HCT116 (cell line): ENCODE measurements at regions not wholly inside any gene's neighbourhood (a gene's known extent, or its start where the extent isn't known, plus 50 kb on each side); places are given as distances from the start of the nearest gene placed in this dataset.

ENCODE experiments used
- ATAC-seq: fragments of 200-7000 bp; cut with Tn5 transposase; 2 replicates; pipeline ENCODE4 v1.9.1; 2020; ENCODE audit warnings: mild to moderate bottlenecking, moderate library complexity
- BruUV-seq: library from RNA; stranded (reverse); fragments of 400-500 nt; replicated peaks from 2 replicates; lab custom pipeline; 2021; lab: Mats Ljungman, UMichigan
- CTCF ChIA-PET: fragments of 300-600 bp; sonication (Branson Sonifier 250); formaldehyde crosslinking; loops from one replicate; lab custom pipeline; 2021; ENCODE audit warnings: antibody characterized with exemption; lab: Charles Lee
- POLR2A ChIA-PET: fragments of 300-600, 350-600 bp; sonication (Branson Sonifier 250); formaldehyde crosslinking; loops from one replicate; lab custom pipeline; 2021; ENCODE audit warnings: antibody characterized with exemption; lab: Charles Lee
- RAD21 ChIA-PET, 2 experiments: fragments of 300-600 bp; sonication (Branson Sonifier 250); formaldehyde crosslinking; loops; one replicate each; lab custom pipeline; 2023; ENCODE audit warnings: low total read pairs in 2 of 2; ENCODE audit not compliant: uncharacterized antibody in 2 of 2, unreplicated experiment in 2 of 2, low non-redundant PET in 1 of 2; lab: Charles Lee
- DNase-seq: peaks from one replicate; pipeline ENCODE4 v3.0.0-alpha.2; 2010; ENCODE audit warnings: low read depth, low spot score
- H2AFZ ChIP-seq: fragments of 200-600 bp; shearing (Covaris generic), sonication (generic); 2 replicates; pipeline ENCODE4 v1.6.1; 2017; ENCODE audit warnings: low read depth, mixed run types, mixed read lengths, antibody characterized with exemption, low read length; ENCODE audit not compliant: poor library complexity, severe bottlenecking
- H3K27ac ChIP-seq: 2 replicates; pipeline ENCODE4 v1.5.1; 2012; ENCODE audit warnings: low read depth, low read length
- H3K27me3 ChIP-seq: fragments of 200-600 bp; sonication (generic); 2 replicates; pipeline ENCODE4 v1.6.1; 2016; ENCODE audit warnings: mixed run types, low read length, mixed read lengths; ENCODE audit not compliant: insufficient read depth
- H3K36me3 ChIP-seq, 2 experiments: fragments of 200-500 bp in 1 of 2; fragments of 200-600 bp in 1 of 2; sonication (Bioruptor generic) in 1 of 2; sonication (generic) in 1 of 2; 2 replicates each; pipeline versions ENCODE4 v1.5.1 to v1.6.1; 2014 to 2016; ENCODE audit warnings: low read length in 2 of 2, inconsistent platforms in 1 of 2, mixed read lengths in 1 of 2, mixed run types in 1 of 2; ENCODE audit not compliant: insufficient read depth in 2 of 2, control insufficient read depth in 1 of 2
- H3K4me1 ChIP-seq, 2 experiments: fragments of 200-600 bp in 1 of 2; sonication (generic) in 1 of 2; 2 replicates each; pipeline versions ENCODE4 v1.5.1 to v1.6.1; 2012 to 2017; ENCODE audit warnings: low read length in 2 of 2, inconsistent platforms in 1 of 2, mild to moderate bottlenecking in 1 of 2, mixed read lengths in 1 of 2, mixed run types in 1 of 2, moderate library complexity in 1 of 2; ENCODE audit not compliant: insufficient read depth in 2 of 2, control insufficient read depth in 1 of 2
- H3K4me2 ChIP-seq: fragments of 200-600 bp; sonication (generic); 2 replicates; pipeline ENCODE4 v1.6.1; 2017; ENCODE audit warnings: mixed run types, low read length, mixed read lengths
- H3K4me3 ChIP-seq, 2 experiments: fragments of 200-600 bp in 1 of 2; sonication (generic) in 1 of 2; replicated peaks in 1 of 2; 2 replicates each; pipeline ENCODE4 v1.5.1; 2011 to 2016; ENCODE audit warnings: low read length in 2 of 2, control low read depth in 1 of 2, low read depth in 1 of 2, mild to moderate bottlenecking in 1 of 2, mixed read lengths in 1 of 2, mixed run types in 1 of 2
- H3K79me2 ChIP-seq: fragments of 200-600 bp; sonication (generic); 2 replicates; pipeline ENCODE4 v1.6.1; 2017; ENCODE audit warnings: mild to moderate bottlenecking, mixed run types, low read length, moderate library complexity, mixed read lengths; ENCODE audit not compliant: insufficient read depth
- H3K9ac ChIP-seq: fragments of 200-600 bp; sonication (generic); 2 replicates; pipeline ENCODE4 v1.6.1; 2016; ENCODE audit warnings: low read length, mixed read lengths
- H3K9me2 ChIP-seq: fragments of 200-600 bp; sonication (generic), shearing (Covaris generic); 2 replicates; pipeline ENCODE4 v1.6.1; 2017; ENCODE audit warnings: mixed run types, mild to moderate bottlenecking, moderate library complexity; ENCODE audit not compliant: insufficient read depth
- H3K9me3 ChIP-seq, 2 experiments: fragments of 200-500 bp in 1 of 2; fragments of 200-600 bp in 1 of 2; sonication (Bioruptor generic) in 1 of 2; sonication (generic) in 1 of 2; 2 replicates each; pipeline ENCODE4 v1.6.1; 2014 to 2017; ENCODE audit warnings: low read length in 2 of 2, mixed read lengths in 2 of 2, inconsistent platforms in 1 of 2, low read depth in 1 of 2, mild to moderate bottlenecking in 1 of 2, mixed run types in 1 of 2, moderate library complexity in 1 of 2; ENCODE audit not compliant: control insufficient read depth in 1 of 2, insufficient read depth in 1 of 2
- H4K20me1 ChIP-seq: fragments of 200-600 bp; sonication (generic), shearing (Covaris generic); 2 replicates; pipeline ENCODE4 v1.6.1; 2017; ENCODE audit warnings: mixed run types, mild to moderate bottlenecking, moderate library complexity; ENCODE audit not compliant: insufficient read depth
- CBX3 ChIP-seq: IDR thresholded peaks from 2 replicates; pipeline ENCODE4 v1.6.1; 2012; ENCODE audit warnings: low read depth
- CEBPB ChIP-seq: IDR thresholded peaks from 2 replicates; pipeline ENCODE4 v1.6.1; 2012; ENCODE audit warnings: low read depth
- EGR1 ChIP-seq: IDR thresholded peaks from 2 replicates; pipeline ENCODE4 v1.6.1; 2012; ENCODE audit warnings: low read depth
- FOSL1 ChIP-seq: IDR thresholded peaks from 2 replicates; pipeline ENCODE4 v1.6.1; 2012; ENCODE audit warnings: low read depth
- JUND ChIP-seq: IDR thresholded peaks from 2 replicates; pipeline ENCODE4 v1.6.1; 2012
- POLR2A ChIP-seq: IDR thresholded peaks from 2 replicates; pipeline ENCODE4 v1.7.0; 2011; ENCODE audit warnings: borderline replicate concordance; ENCODE audit not compliant: insufficient read depth, insufficient read length; ENCODE audit errors: extremely low read depth
- POLR2AphosphoS5 ChIP-seq: IDR thresholded peaks from 2 replicates; pipeline ENCODE4 v1.6.1; 2011; ENCODE audit warnings: mild to moderate bottlenecking, low read depth, low read length, moderate library complexity
- RAD21 ChIP-seq: IDR thresholded peaks from 2 replicates; pipeline ENCODE4 v1.6.1; 2012; ENCODE audit warnings: low read depth, mild to moderate bottlenecking
- SIN3A ChIP-seq: IDR thresholded peaks from 2 replicates; pipeline ENCODE4 v1.6.1; 2012; ENCODE audit warnings: low read depth
- SP1 ChIP-seq: IDR thresholded peaks from 2 replicates; pipeline ENCODE4 v1.6.1; 2012; ENCODE audit warnings: low read depth
- YY1 ChIP-seq: IDR thresholded peaks from 2 replicates; pipeline ENCODE4 v1.6.1; 2011; ENCODE audit warnings: low read length, low read depth, moderate library complexity, mild to moderate bottlenecking; ENCODE audit not compliant: insufficient replicate concordance; ENCODE audit errors: extremely low read depth
- ZFX ChIP-seq: fragments of 450-650 bp; IDR thresholded peaks from 2 replicates; pipeline ENCODE4 v1.6.1; 2017
- ZNF274 ChIP-seq: fragments of 200-500 bp; sonication (Bioruptor generic); IDR thresholded peaks from 2 replicates; pipeline ENCODE4 v1.6.1; 2014; ENCODE audit warnings: mild to moderate bottlenecking, low read depth, low read length, inconsistent platforms
- intact Hi-C: fragments of 100-400 bp; cut with micrococcal nuclease; formaldehyde crosslinking; loops from 2 replicates; pipeline ENCODE4 v1.10.0; 2022
- TF ChIP-seq, protein P1 (sequence below): IDR thresholded peaks from 2 replicates; pipeline ENCODE4 v1.6.1; 2011; ENCODE audit warnings: mild to moderate bottlenecking, low read length, moderate library complexity; ENCODE audit not compliant: insufficient replicate concordance; ENCODE audit errors: extremely low read depth
- TF ChIP-seq, protein P2 (sequence below): IDR thresholded peaks from 2 replicates; pipeline ENCODE4 v1.6.1; 2012
- TF ChIP-seq, protein P3 (sequence below): IDR thresholded peaks from 2 replicates; pipeline ENCODE4 v1.6.1; 2012
- TF ChIP-seq, protein P4 (sequence below): IDR thresholded peaks from 2 replicates; pipeline ENCODE4 v1.6.1; 2012; ENCODE audit warnings: low read depth
- TF ChIP-seq, protein P5 (sequence below), 3 experiments: fragments of 200-600 bp in 1 of 3; sonication (generic) in 1 of 3; IDR thresholded peaks in 2 of 3; conservative IDR thresholded peaks in 1 of 3; 2 replicates each; pipeline ENCODE4 v1.5.1; 2012 to 2017; ENCODE audit warnings: low read depth in 2 of 3, low read length in 2 of 3, antibody characterized with exemption in 1 of 3, borderline replicate concordance in 1 of 3, control low read depth in 1 of 3, mild to moderate bottlenecking in 1 of 3, mixed read lengths in 1 of 3, mixed run types in 1 of 3, moderate library complexity in 1 of 3; ENCODE audit not compliant: insufficient read depth in 1 of 3

DNA sequence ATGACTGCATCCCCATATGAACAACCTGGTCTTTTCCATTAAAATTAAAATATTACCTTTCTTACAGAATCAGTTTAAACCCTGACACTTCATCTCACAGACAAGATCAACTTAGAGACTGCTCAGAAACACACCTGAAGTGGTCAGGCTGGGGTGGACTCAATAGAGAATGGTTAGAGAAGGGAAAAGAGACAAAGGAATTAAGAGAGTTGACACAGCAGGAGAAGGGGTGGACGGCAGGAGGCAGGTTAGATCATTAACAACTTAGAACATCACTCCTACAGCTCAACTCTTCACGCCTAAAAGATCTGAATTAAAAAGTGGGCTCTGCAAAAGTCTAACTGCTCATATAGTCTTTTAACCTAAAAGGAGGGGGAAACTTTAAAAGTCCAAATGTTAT lies 157.7 kb upstream of the COL1A2 start:
- Histone ChIP-seq H3K9me2 (no peaks in the 10 kb centered on the region), H3K9me3 (no peaks in the 10 kb centered on the region), H3K36me3 (no peaks in the 10 kb centered on the region), H3K79me2 (no peaks in the 10 kb centered on the region), H3K4me3 (no peak overlapping the region), H3K4me1 (no peaks in the 10 kb centered on the region), H4K20me1 (no peaks in the 10 kb centered on the region), H3K4me2 (no peak overlapping the region), H3K9ac (no peak overlapping the region), H3K27ac (no peak overlapping the region), H3K27me3 (no peaks in the 10 kb centered on the region), H2AFZ (no peak overlapping the region)
- ChIA-PET POLR2A (no interaction called here), CTCF (no interaction called here), RAD21 (no interaction called here)
- intact Hi-C loops, result no loop called here
- BruUV-seq, result no TSS peak
- ATAC-seq (no peak), DNase-seq (no peak)
- no peak for TF ChIP-seq SIN3A
- no peak for TF ChIP-seq POLR2A
- TF ChIP-seq, protein P1, sequence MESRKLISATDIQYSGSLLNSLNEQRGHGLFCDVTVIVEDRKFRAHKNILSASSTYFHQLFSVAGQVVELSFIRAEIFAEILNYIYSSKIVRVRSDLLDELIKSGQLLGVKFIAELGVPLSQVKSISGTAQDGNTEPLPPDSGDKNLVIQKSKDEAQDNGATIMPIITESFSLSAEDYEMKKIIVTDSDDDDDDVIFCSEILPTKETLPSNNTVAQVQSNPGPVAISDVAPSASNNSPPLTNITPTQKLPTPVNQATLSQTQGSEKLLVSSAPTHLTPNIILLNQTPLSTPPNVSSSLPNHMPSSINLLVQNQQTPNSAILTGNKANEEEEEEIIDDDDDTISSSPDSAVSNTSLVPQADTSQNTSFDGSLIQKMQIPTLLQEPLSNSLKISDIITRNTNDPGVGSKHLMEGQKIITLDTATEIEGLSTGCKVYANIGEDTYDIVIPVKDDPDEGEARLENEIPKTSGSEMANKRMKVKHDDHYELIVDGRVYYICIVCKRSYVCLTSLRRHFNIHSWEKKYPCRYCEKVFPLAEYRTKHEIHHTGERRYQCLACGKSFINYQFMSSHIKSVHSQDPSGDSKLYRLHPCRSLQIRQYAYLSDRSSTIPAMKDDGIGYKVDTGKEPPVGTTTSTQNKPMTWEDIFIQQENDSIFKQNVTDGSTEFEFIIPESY, result no peak
- TF ChIP-seq CBX3, result no peak
- no peak for TF ChIP-seq POLR2AphosphoS5
- TF ChIP-seq YY1, result no peak
- TF ChIP-seq SP1, result no peak
- TF ChIP-seq, protein P2, sequence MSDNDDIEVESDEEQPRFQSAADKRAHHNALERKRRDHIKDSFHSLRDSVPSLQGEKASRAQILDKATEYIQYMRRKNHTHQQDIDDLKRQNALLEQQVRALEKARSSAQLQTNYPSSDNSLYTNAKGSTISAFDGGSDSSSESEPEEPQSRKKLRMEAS, result no peak
- TF ChIP-seq EGR1, result no peak
- TF ChIP-seq ZFX, result no peak
- no peak for TF ChIP-seq CEBPB
- no peak for TF ChIP-seq RAD21
- TF ChIP-seq FOSL1, result no peak
- no peak for TF ChIP-seq JUND
- TF ChIP-seq ZNF274, result no peak
- TF ChIP-seq, protein P3, sequence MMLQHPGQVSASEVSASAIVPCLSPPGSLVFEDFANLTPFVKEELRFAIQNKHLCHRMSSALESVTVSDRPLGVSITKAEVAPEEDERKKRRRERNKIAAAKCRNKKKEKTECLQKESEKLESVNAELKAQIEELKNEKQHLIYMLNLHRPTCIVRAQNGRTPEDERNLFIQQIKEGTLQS, result no peak
- TF ChIP-seq, protein P4, sequence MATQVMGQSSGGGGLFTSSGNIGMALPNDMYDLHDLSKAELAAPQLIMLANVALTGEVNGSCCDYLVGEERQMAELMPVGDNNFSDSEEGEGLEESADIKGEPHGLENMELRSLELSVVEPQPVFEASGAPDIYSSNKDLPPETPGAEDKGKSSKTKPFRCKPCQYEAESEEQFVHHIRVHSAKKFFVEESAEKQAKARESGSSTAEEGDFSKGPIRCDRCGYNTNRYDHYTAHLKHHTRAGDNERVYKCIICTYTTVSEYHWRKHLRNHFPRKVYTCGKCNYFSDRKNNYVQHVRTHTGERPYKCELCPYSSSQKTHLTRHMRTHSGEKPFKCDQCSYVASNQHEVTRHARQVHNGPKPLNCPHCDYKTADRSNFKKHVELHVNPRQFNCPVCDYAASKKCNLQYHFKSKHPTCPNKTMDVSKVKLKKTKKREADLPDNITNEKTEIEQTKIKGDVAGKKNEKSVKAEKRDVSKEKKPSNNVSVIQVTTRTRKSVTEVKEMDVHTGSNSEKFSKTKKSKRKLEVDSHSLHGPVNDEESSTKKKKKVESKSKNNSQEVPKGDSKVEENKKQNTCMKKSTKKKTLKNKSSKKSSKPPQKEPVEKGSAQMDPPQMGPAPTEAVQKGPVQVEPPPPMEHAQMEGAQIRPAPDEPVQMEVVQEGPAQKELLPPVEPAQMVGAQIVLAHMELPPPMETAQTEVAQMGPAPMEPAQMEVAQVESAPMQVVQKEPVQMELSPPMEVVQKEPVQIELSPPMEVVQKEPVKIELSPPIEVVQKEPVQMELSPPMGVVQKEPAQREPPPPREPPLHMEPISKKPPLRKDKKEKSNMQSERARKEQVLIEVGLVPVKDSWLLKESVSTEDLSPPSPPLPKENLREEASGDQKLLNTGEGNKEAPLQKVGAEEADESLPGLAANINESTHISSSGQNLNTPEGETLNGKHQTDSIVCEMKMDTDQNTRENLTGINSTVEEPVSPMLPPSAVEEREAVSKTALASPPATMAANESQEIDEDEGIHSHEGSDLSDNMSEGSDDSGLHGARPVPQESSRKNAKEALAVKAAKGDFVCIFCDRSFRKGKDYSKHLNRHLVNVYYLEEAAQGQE, result no peak
- TF ChIP-seq, protein P5, sequence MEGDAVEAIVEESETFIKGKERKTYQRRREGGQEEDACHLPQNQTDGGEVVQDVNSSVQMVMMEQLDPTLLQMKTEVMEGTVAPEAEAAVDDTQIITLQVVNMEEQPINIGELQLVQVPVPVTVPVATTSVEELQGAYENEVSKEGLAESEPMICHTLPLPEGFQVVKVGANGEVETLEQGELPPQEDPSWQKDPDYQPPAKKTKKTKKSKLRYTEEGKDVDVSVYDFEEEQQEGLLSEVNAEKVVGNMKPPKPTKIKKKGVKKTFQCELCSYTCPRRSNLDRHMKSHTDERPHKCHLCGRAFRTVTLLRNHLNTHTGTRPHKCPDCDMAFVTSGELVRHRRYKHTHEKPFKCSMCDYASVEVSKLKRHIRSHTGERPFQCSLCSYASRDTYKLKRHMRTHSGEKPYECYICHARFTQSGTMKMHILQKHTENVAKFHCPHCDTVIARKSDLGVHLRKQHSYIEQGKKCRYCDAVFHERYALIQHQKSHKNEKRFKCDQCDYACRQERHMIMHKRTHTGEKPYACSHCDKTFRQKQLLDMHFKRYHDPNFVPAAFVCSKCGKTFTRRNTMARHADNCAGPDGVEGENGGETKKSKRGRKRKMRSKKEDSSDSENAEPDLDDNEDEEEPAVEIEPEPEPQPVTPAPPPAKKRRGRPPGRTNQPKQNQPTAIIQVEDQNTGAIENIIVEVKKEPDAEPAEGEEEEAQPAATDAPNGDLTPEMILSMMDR (IDR thresholded peaks at IDR 0.05 in 2 of 3, conservative IDR thresholded peaks at IDR 0.05 in 1 of 3; ENCODE audit: borderline replicate concordance in 1 of 3, insufficient read depth in 1 of 3, low read depth in 2 of 3, low read length in 2 of 3), result no peak
